ENCODE measurements at regions not wholly inside any gene's neighbourhood (a gene's known extent, or its start where the extent isn't known, plus 50 kb on each side); places are given as distances from the start of the nearest gene placed in this dataset.

- no peak for TF ChIP-seq CTCF (IDR thresholded peaks at IDR 0.05)
- TF ChIP-seq POLR2A (IDR thresholded peaks at IDR 0.05) = no peak
Observed at GRCh38 chr17:34736611-34737010, 157.2 kb downstream of the TMEM132E start.
